ENCODE measurements at regions not wholly inside any gene's neighbourhood (a gene's known extent, or its start where the extent isn't known, plus 50 kb on each side); places are given as distances from the start of the nearest gene placed in this dataset.

DNA sequence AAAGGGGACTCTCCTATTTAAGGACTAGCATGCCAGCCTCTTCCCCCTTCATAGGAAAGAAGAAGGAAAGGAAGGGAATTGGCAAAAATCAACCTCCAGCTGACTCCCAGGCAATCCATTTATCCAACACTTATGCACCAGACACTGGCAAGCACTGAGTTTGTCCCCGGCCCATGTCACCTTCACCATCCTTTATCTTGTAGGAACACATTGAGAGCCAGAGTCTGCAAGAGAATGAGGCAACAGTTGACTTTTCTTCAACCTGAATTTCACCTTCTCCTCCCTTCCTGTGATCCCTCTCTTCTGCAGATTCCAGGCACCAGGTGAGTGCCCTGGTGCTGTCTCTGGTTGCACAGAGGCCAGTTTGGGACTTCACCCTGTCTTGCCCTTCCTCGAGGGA is 264.3 kb upstream of the ECI2 start:
- TF ChIP-seq, protein P1, sequence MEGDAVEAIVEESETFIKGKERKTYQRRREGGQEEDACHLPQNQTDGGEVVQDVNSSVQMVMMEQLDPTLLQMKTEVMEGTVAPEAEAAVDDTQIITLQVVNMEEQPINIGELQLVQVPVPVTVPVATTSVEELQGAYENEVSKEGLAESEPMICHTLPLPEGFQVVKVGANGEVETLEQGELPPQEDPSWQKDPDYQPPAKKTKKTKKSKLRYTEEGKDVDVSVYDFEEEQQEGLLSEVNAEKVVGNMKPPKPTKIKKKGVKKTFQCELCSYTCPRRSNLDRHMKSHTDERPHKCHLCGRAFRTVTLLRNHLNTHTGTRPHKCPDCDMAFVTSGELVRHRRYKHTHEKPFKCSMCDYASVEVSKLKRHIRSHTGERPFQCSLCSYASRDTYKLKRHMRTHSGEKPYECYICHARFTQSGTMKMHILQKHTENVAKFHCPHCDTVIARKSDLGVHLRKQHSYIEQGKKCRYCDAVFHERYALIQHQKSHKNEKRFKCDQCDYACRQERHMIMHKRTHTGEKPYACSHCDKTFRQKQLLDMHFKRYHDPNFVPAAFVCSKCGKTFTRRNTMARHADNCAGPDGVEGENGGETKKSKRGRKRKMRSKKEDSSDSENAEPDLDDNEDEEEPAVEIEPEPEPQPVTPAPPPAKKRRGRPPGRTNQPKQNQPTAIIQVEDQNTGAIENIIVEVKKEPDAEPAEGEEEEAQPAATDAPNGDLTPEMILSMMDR (IDR thresholded peaks at IDR 0.05) = no peak
- no peak for TF ChIP-seq POLR2A (IDR thresholded peaks at IDR 0.05)
- no peaks in the 10 kb centered on the region for H3K27me3 ChIP-seq
- peaks cover 3% of the 10 kb centered on the region for H3K4me1 ChIP-seq
- 34 to 55% methylated on average over 2 of the region's 2 CpGs for WGBS, 2 donors
- no peak overlapping the region for H3K27ac ChIP-seq
- no peak for ATAC-seq
- DNase-seq = no peak
- no peaks in the 10 kb centered on the region for H3K9me3 ChIP-seq
- no peaks in the 10 kb centered on the region for H3K36me3 ChIP-seq (replicated peaks in 1 of 2; ENCODE audit: insufficient read depth in 1 of 2, low read depth in 2 of 2)
- H3K4me3 ChIP-seq = no peak overlapping the region
- intact Hi-C loops (cut with DNase I) = no loop called here

DNA sequence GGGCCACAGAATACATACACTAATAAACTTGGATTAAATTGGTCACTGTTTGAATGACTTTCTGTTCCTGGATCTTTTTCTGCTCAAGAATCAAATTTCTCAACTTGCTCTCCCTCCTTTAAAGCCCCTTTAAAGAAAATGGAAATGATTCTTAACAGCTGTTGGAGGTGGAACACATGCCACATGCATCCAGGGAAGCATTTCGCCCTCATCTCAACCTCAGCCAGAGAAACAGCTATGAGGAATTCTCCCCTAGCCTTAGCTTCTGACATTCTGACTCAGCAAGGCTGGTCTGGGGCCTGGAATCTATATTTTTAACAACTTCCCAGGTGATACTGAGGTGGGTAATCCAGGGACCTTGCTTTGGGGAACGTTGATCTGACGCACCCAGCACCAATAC is 263.4 kb upstream of the ECI2 start:
- no peak for ATAC-seq
- H3K27me3 ChIP-seq = no peaks in the 10 kb centered on the region
- 64 to 83% methylated on average over 3 of the region's 3 CpGs for WGBS, 2 donors
- no peak for TF ChIP-seq POLR2A (IDR thresholded peaks at IDR 0.05)
- TF ChIP-seq, protein P1 (IDR thresholded peaks at IDR 0.05) = no peak
- DNase-seq = no peak
- intact Hi-C loops (cut with DNase I) = no loop called here
- H3K4me3 ChIP-seq = no peak overlapping the region
- no peaks in the 10 kb centered on the region for H3K36me3 ChIP-seq (replicated peaks in 1 of 2; ENCODE audit: insufficient read depth in 1 of 2, low read depth in 2 of 2)
- H3K4me1 ChIP-seq = peaks cover 3% of the 10 kb centered on the region
- no peaks in the 10 kb centered on the region for H3K9me3 ChIP-seq
- no peak overlapping the region for H3K27ac ChIP-seq

- no peak overlapping the region for H3K4me3 ChIP-seq
- TF ChIP-seq, protein P1 (IDR thresholded peaks at IDR 0.05) = no peak
- WGBS, 2 donors = 39 to 50% methylated on average over 5 of the region's 5 CpGs
- intact Hi-C loops (cut with DNase I) = no loop called here
- ATAC-seq = no peak
- H3K27ac ChIP-seq = no peak overlapping the region
- no peaks in the 10 kb centered on the region for H3K36me3 ChIP-seq (replicated peaks in 1 of 2; ENCODE audit: insufficient read depth in 1 of 2, low read depth in 2 of 2)
- no peaks in the 10 kb centered on the region for H3K9me3 ChIP-seq
- peaks cover 3% of the 10 kb centered on the region for H3K4me1 ChIP-seq
- DNase-seq = no peak
- no peaks in the 10 kb centered on the region for H3K27me3 ChIP-seq
Observed at GRCh38 chr6:4397307-4397706, 261.9 kb upstream of the ECI2 start.

DNA sequence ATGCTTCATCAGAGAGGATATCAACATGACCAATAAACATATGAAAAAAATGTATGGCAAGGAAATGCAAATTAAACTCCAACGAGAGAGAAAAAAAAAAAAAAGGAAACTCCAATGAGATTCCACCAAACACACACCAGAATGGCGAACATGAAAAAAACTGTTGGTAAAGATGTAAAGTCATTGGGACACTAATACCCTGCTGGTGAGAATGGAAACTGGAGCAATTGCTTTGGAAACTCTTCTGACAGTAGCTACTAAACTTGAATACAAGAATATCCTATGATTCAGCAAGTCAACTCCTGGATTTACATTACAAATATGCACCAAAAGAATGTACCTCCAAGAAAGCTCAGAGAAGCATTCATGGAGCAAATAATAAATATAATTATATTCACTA is 260.7 kb upstream of the ECI2 start:
- H3K4me3 ChIP-seq = no peak overlapping the region
- no peaks in the 10 kb centered on the region for H3K9me3 ChIP-seq
- no peak for TF ChIP-seq POLR2A (IDR thresholded peaks at IDR 0.05)
- TF ChIP-seq, protein P1 (IDR thresholded peaks at IDR 0.05) = no peak
- intact Hi-C loops (cut with DNase I) = no loop called here
- ATAC-seq (no peak), DNase-seq (no peak)
- no peak overlapping the region for H3K27ac ChIP-seq
- no peaks in the 10 kb centered on the region for H3K27me3 ChIP-seq
- 60 to 70% methylated on average over 2 of the region's 2 CpGs for WGBS, 2 donors
- H3K36me3 ChIP-seq (replicated peaks in 1 of 2; ENCODE audit: insufficient read depth in 1 of 2, low read depth in 2 of 2) = no peaks in the 10 kb centered on the region
- no peaks in the 10 kb centered on the region for H3K4me1 ChIP-seq

DNA sequence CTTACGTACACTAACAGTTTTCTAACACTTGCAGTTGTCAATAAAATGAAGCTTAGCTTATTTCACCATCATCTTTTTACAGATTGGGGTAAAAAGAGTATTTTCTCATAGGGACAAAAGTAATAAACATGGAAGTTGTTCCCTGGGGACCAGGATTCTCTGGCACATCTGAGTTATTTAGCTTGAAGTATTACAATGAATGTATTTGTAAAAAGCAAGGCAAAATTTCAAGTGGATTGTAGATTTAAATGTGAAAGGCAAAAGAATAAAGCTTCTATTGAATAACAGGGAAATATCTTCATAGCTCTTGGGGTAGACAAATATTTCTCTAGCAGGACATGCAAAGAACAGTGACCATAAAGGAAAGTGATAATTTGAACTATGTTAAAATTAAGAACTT is 260.0 kb upstream of the ECI2 start:
- Histone ChIP-seq H3K4me3 (no peak overlapping the region), H3K27ac (no peak overlapping the region), H3K36me3 (replicated peaks in 1 of 2; ENCODE audit: insufficient read depth in 1 of 2, low read depth in 2 of 2) (no peaks in the 10 kb centered on the region), H3K9me3 (no peaks in the 10 kb centered on the region), H3K4me1 (no peaks in the 10 kb centered on the region), H3K27me3 (no peaks in the 10 kb centered on the region)
- ATAC-seq = no peak
- 82 to 88% methylated on average over 1 of the region's 1 CpG for WGBS, 2 donors
- TF ChIP-seq, protein P1 (IDR thresholded peaks at IDR 0.05) = no peak
- TF ChIP-seq POLR2A (IDR thresholded peaks at IDR 0.05) = no peak
- DNase-seq = no peak
- intact Hi-C loops (cut with DNase I) = no loop called here

All from body of pancreas (tissue), 4 donors.